Skeletal muscle tissue (tissue), 3 donors: ENCODE measurements at regions not wholly inside any gene's neighbourhood (a gene's known extent, or its start where the extent isn't known, plus 50 kb on each side); places are given as distances from the start of the nearest gene placed in this dataset.

Source experiments
- H3K27ac ChIP-seq: one replicate; pipeline ENCODE4 v1.7.0; 2013; ENCODE audit warnings: mild to moderate bottlenecking, low read depth, low read length, inconsistent platforms
- H3K27me3 ChIP-seq, 3 donors: one replicate each; pipeline ENCODE4 v1.7.0; 2013; ENCODE audit warnings: low read length in 3 of 3; ENCODE audit not compliant: control insufficient read depth in 3 of 3, insufficient read depth in 3 of 3
- H3K36me3 ChIP-seq, 3 donors: one replicate each; pipeline ENCODE4 v1.7.0; 2013; ENCODE audit warnings: low read length in 3 of 3; ENCODE audit not compliant: control insufficient read depth in 3 of 3, insufficient read depth in 3 of 3
- H3K4me1 ChIP-seq, 3 donors: one replicate each; pipeline ENCODE4 v1.7.0; 2013; ENCODE audit warnings: low read length in 3 of 3, mild to moderate bottlenecking in 3 of 3; ENCODE audit not compliant: control insufficient read depth in 3 of 3, insufficient read depth in 3 of 3
- H3K4me3 ChIP-seq, 3 donors: one replicate each; pipeline ENCODE4 v1.7.0; 2013; ENCODE audit warnings: low read length in 3 of 3
- H3K9ac ChIP-seq, 3 donors: one replicate each; pipeline ENCODE4 v1.7.0; 2013; ENCODE audit warnings: low read length in 3 of 3, mild to moderate bottlenecking in 3 of 3, moderate library complexity in 2 of 3, low read depth in 1 of 3
- H3K9me3 ChIP-seq, 3 donors: one replicate each; pipeline ENCODE4 v1.7.0; 2013; ENCODE audit warnings: low read length in 3 of 3; ENCODE audit not compliant: control insufficient read depth in 3 of 3
- donor health status: Osteomylitis.

GRCh38 chr9:7982907-7983306 is 183.3 kb upstream of the DMAC1 start:
- Histone ChIP-seq H3K9me3 (no peaks in the 10 kb centered on the region), H3K9ac (no peak overlapping the region), H3K4me3 (no peak overlapping the region), H3K27me3 (no peaks in the 10 kb centered on the region), H3K4me1 (no peaks in the 10 kb centered on the region), H3K36me3 (no peaks in the 10 kb centered on the region), H3K27ac (no peak overlapping the region)

- Histone ChIP-seq H3K4me1 (no peaks in the 10 kb centered on the region), H3K9me3 (no peaks in the 10 kb centered on the region), H3K27ac (no peak overlapping the region), H3K9ac (no peak overlapping the region), H3K27me3 (no peaks in the 10 kb centered on the region), H3K36me3 (no peaks in the 10 kb centered on the region), H3K4me3 (no peak overlapping the region)
These were observed 181.2 kb upstream of the DMAC1 start for GRCh38 chr9:7980691-7981289.

GRCh38 chr9:7980041-7980440 is 180.5 kb upstream of the DMAC1 start:
- no peaks in the 10 kb centered on the region for H3K36me3 ChIP-seq
- no peak overlapping the region for H3K4me3 ChIP-seq
- H3K27me3 ChIP-seq, result no peaks in the 10 kb centered on the region
- no peaks in the 10 kb centered on the region for H3K4me1 ChIP-seq
- no peak overlapping the region for H3K9ac ChIP-seq
- H3K9me3 ChIP-seq, result no peaks in the 10 kb centered on the region
- no peak overlapping the region for H3K27ac ChIP-seq

GRCh38 chr9:7979611-7980010 is 180.0 kb upstream of the DMAC1 start:
- Histone ChIP-seq H3K27me3 (no peaks in the 10 kb centered on the region), H3K9me3 (no peaks in the 10 kb centered on the region), H3K4me1 (no peaks in the 10 kb centered on the region), H3K27ac (no peak overlapping the region), H3K36me3 (no peaks in the 10 kb centered on the region), H3K9ac (no peak overlapping the region), H3K4me3 (no peak overlapping the region)

- Histone ChIP-seq H3K27me3 (no peaks in the 10 kb centered on the region), H3K4me3 (no peak overlapping the region), H3K36me3 (no peaks in the 10 kb centered on the region), H3K27ac (no peak overlapping the region), H3K9me3 (no peaks in the 10 kb centered on the region), H3K4me1 (no peaks in the 10 kb centered on the region), H3K9ac (no peak overlapping the region)
These were observed 178.0 kb upstream of the DMAC1 start for GRCh38 chr9:7977586-7977985.

- Histone ChIP-seq H3K9ac (no peak overlapping the region), H3K27ac (no peak overlapping the region), H3K9me3 (no peaks in the 10 kb centered on the region), H3K4me3 (no peak overlapping the region), H3K27me3 (no peaks in the 10 kb centered on the region), H3K4me1 (no peaks in the 10 kb centered on the region), H3K36me3 (no peaks in the 10 kb centered on the region)
These were observed 177.3 kb upstream of the DMAC1 start for GRCh38 chr9:7976856-7977255.

- no peaks in the 10 kb centered on the region for H3K27me3 ChIP-seq
- H3K36me3 ChIP-seq, result no peaks in the 10 kb centered on the region
- H3K4me3 ChIP-seq, result no peak overlapping the region
- H3K9ac ChIP-seq, result no peak overlapping the region
- H3K9me3 ChIP-seq, result no peaks in the 10 kb centered on the region
- no peak overlapping the region for H3K27ac ChIP-seq
- H3K4me1 ChIP-seq, result no peaks in the 10 kb centered on the region
These were observed 176.7 kb upstream of the DMAC1 start for GRCh38 chr9:7976167-7976755.

GRCh38 chr9:7975336-7975735 is 175.8 kb upstream of the DMAC1 start:
- no peak overlapping the region for H3K9ac ChIP-seq
- H3K27me3 ChIP-seq, result no peaks in the 10 kb centered on the region
- H3K4me1 ChIP-seq, result no peaks in the 10 kb centered on the region
- H3K36me3 ChIP-seq, result no peaks in the 10 kb centered on the region
- no peaks in the 10 kb centered on the region for H3K9me3 ChIP-seq
- H3K27ac ChIP-seq, result no peak overlapping the region
- H3K4me3 ChIP-seq, result no peak overlapping the region

GRCh38 chr9:7974335-7974960 is 174.9 kb upstream of the DMAC1 start:
- no peaks in the 10 kb centered on the region for H3K9me3 ChIP-seq
- no peaks in the 10 kb centered on the region for H3K27me3 ChIP-seq
- H3K9ac ChIP-seq, result no peak overlapping the region
- H3K4me1 ChIP-seq, result no peaks in the 10 kb centered on the region
- H3K27ac ChIP-seq, result no peak overlapping the region
- no peak overlapping the region for H3K4me3 ChIP-seq
- H3K36me3 ChIP-seq, result no peaks in the 10 kb centered on the region

- no peak overlapping the region for H3K9ac ChIP-seq
- no peaks in the 10 kb centered on the region for H3K27me3 ChIP-seq
- no peaks in the 10 kb centered on the region for H3K36me3 ChIP-seq
- H3K4me1 ChIP-seq, result no peaks in the 10 kb centered on the region
- H3K9me3 ChIP-seq, result no peaks in the 10 kb centered on the region
- H3K27ac ChIP-seq, result no peak overlapping the region
- H3K4me3 ChIP-seq, result no peak overlapping the region
These were observed 173.5 kb upstream of the DMAC1 start for GRCh38 chr9:7973123-7973522.
